SU-DHL-6 (cell line): ENCODE measurements at regions not wholly inside any gene's neighbourhood (a gene's known extent, or its start where the extent isn't known, plus 50 kb on each side); places are given as distances from the start of the nearest gene placed in this dataset.

Source experiments
- H2AFZ ChIP-seq: fragments of 200-600 bp; sonication (generic); 2 replicates; pipeline ENCODE4 v1.6.1; 2014; ENCODE audit warnings: low read depth, mild to moderate bottlenecking, moderate library complexity, mixed read lengths, antibody characterized with exemption, low read length; ENCODE audit not compliant: severe bottlenecking
- H3F3A ChIP-seq: fragments of 200-600 bp; shearing (Covaris generic); 2 replicates; pipeline ENCODE4 v1.6.0; 2016; ENCODE audit warnings: antibody characterized with exemption, mild to moderate bottlenecking; ENCODE audit not compliant: insufficient read depth
- H3K27ac ChIP-seq: fragments of 200-600 bp; sonication (generic); 2 replicates; pipeline ENCODE4 v1.5.1; 2016; ENCODE audit warnings: low read depth, mild to moderate bottlenecking, low read length, moderate library complexity, mixed read lengths
- H3K27me3 ChIP-seq: fragments of 200-600 bp; sonication (generic), shearing (Covaris generic); 2 replicates; pipeline ENCODE4 v1.6.0; 2014; ENCODE audit warnings: mild to moderate bottlenecking, low read length
- H3K36me3 ChIP-seq: fragments of 200-600 bp; sonication (generic); 2 replicates; pipeline ENCODE4 v1.6.1; 2014; ENCODE audit warnings: mild to moderate bottlenecking, low read length, mixed read lengths
- H3K4me2 ChIP-seq: fragments of 300-600, 200-600 bp; shearing (Covaris generic), sonication (generic); 2 replicates; pipeline ENCODE4 v1.6.0; 2014; ENCODE audit warnings: low read length, low read depth, mild to moderate bottlenecking; ENCODE audit not compliant: poor library complexity, severe bottlenecking
- H3K4me3 ChIP-seq: fragments of 200-600 bp; sonication (generic); 2 replicates; pipeline ENCODE4 v1.5.1; 2014; ENCODE audit warnings: antibody characterized with exemption, low read length, mild to moderate bottlenecking, mixed read lengths; ENCODE audit not compliant: insufficient read depth, poor library complexity, severe bottlenecking
- H3K79me2 ChIP-seq: fragments of 200-600 bp; sonication (generic); 2 replicates; pipeline ENCODE4 v1.6.1; 2014; ENCODE audit warnings: mild to moderate bottlenecking, low read length, moderate library complexity; ENCODE audit not compliant: insufficient read depth
- H3K9ac ChIP-seq: fragments of 200-600 bp; sonication (generic); 2 replicates; pipeline ENCODE4 v1.7.0; 2014; ENCODE audit warnings: mild to moderate bottlenecking, low read length
- H3K9me2 ChIP-seq: fragments of 200-600 bp; sonication (generic); replicated peaks from 2 replicates; pipeline ENCODE4 v1.6.1; 2014; ENCODE audit warnings: low read length; ENCODE audit not compliant: insufficient read depth
- H3K9me3 ChIP-seq: fragments of 200-600 bp; sonication (generic); 2 replicates; pipeline ENCODE4 v1.6.1; 2014; ENCODE audit warnings: low read length, mixed read lengths; ENCODE audit not compliant: insufficient read depth
- H4K20me1 ChIP-seq: fragments of 200-600 bp; sonication (generic); 2 replicates; pipeline ENCODE4 v1.6.1; 2014; ENCODE audit warnings: low read depth, mild to moderate bottlenecking, antibody characterized with exemption, low read length, moderate library complexity, mixed read lengths
- CTCF ChIP-seq: fragments of 200-600 bp; sonication (generic); IDR thresholded peaks from one replicate; pipeline ENCODE4 v1.5.1; 2017; ENCODE audit warnings: antibody characterized with exemption, mild to moderate bottlenecking, low read length, moderate library complexity; ENCODE audit not compliant: insufficient read depth, poor library complexity, severe bottlenecking
- EZH2phosphoT487 ChIP-seq: fragments of 200-600 bp; sonication (generic), shearing (Covaris generic); conservative IDR thresholded peaks from 2 replicates; pipeline ENCODE4 v1.6.1; 2018; ENCODE audit warnings: mild to moderate bottlenecking, antibody characterized with exemption, low read length, moderate library complexity, mixed read lengths

GRCh38 chr2:120877409-120877808, 141.7 kb downstream of the GLI2 start:
- Histone ChIP-seq H3K4me3 (no peak overlapping the region), H3K9me3 (no peaks in the 10 kb centered on the region), H3K9me2 (no peaks in the 10 kb centered on the region), H2AFZ (no peak overlapping the region), H3K27me3 (no peaks in the 10 kb centered on the region), H3K27ac (no peak overlapping the region), H3F3A (no peaks in the 10 kb centered on the region), H3K79me2 (no peaks in the 10 kb centered on the region), H4K20me1 (no peaks in the 10 kb centered on the region), H3K9ac (no peak overlapping the region), H3K36me3 (no peaks in the 10 kb centered on the region), H3K4me2 (no peak overlapping the region)
- TF ChIP-seq EZH2phosphoT487 (no peak), CTCF (no peak)

- no peak overlapping the region for H3K4me2 ChIP-seq
- no peaks in the 10 kb centered on the region for H3K27me3 ChIP-seq
- no peak overlapping the region for H3K9ac ChIP-seq
- H3K79me2 ChIP-seq, result no peaks in the 10 kb centered on the region
- H2AFZ ChIP-seq, result no peak overlapping the region
- H3K27ac ChIP-seq, result no peak overlapping the region
- H3K4me3 ChIP-seq, result no peak overlapping the region
- no peaks in the 10 kb centered on the region for H3F3A ChIP-seq
- no peaks in the 10 kb centered on the region for H3K9me3 ChIP-seq
- H4K20me1 ChIP-seq, result no peaks in the 10 kb centered on the region
- no peak for TF ChIP-seq CTCF
- TF ChIP-seq EZH2phosphoT487, result no peak
- H3K9me2 ChIP-seq, result no peaks in the 10 kb centered on the region
- no peaks in the 10 kb centered on the region for H3K36me3 ChIP-seq
Measured at GRCh38 chr2:120878970-120879369, 143.3 kb downstream of the GLI2 start.

GRCh38 chr2:120879431-120880295, 144.0 kb downstream of the GLI2 start:
- no peak overlapping the region for H2AFZ ChIP-seq
- H3K36me3 ChIP-seq, result no peaks in the 10 kb centered on the region
- no peaks in the 10 kb centered on the region for H4K20me1 ChIP-seq
- no peaks in the 10 kb centered on the region for H3K79me2 ChIP-seq
- H3K9ac ChIP-seq, result no peak overlapping the region
- H3K4me2 ChIP-seq, result no peak overlapping the region
- H3K4me3 ChIP-seq, result no peak overlapping the region
- no peaks in the 10 kb centered on the region for H3F3A ChIP-seq
- no peaks in the 10 kb centered on the region for H3K9me3 ChIP-seq
- TF ChIP-seq CTCF (no peak), EZH2phosphoT487 (no peak)
- no peaks in the 10 kb centered on the region for H3K9me2 ChIP-seq
- no peak overlapping the region for H3K27ac ChIP-seq
- H3K27me3 ChIP-seq, result no peaks in the 10 kb centered on the region
